SK-N-MC (cell line): ENCODE measurements at regions not wholly inside any gene's neighbourhood (a gene's known extent, or its start where the extent isn't known, plus 50 kb on each side); places are given as distances from the start of the nearest gene placed in this dataset.

Source experiments
- EZH2 ChIP-seq: fragments of 200-600 bp; sonication (generic); IDR thresholded peaks from one replicate; pipeline ENCODE4 v1.6.1; 2017; ENCODE audit warnings: antibody characterized with exemption
- FOXP2 ChIP-seq: optimal IDR thresholded peaks from 2 replicates; pipeline ENCODE3; 2011; ENCODE audit warnings: mild to moderate bottlenecking, moderate library complexity; ENCODE audit not compliant: insufficient read depth; ENCODE audit errors: extremely low read length, control extremely low read depth
- POLR2AphosphoS5 ChIP-seq: IDR thresholded peaks from 2 replicates; pipeline ENCODE4 v1.6.1; 2012; ENCODE audit warnings: mild to moderate bottlenecking, low read depth, low read length, borderline replicate concordance

- TF ChIP-seq POLR2AphosphoS5 (no peak), EZH2 (no peak), FOXP2 (no peak)
Measured at GRCh38 chrX:104435249-104435648, 130.8 kb upstream of the IL1RAPL2 start.
